K562 (cell line): ENCODE measurements at regions not wholly inside any gene's neighbourhood (a gene's known extent, or its start where the extent isn't known, plus 50 kb on each side); places are given as distances from the start of the nearest gene placed in this dataset.

Source experiments
- ATAC-seq: fragments of 200-7000 bp; cut with Tn5 transposase; 3 replicates; pipeline ENCODE4 v1.9.1; 2020; ENCODE audit warnings: moderate library complexity
- BruUV-seq: library from RNA; stranded (reverse); fragments of 400-500 nt; replicated peaks from 2 replicates; lab custom pipeline; 2021; lab: Mats Ljungman, UMichigan
- CTCF ChIA-PET: fragments of 300-600 bp; formaldehyde crosslinking; extraction: SDS; loops from one replicate; lab custom pipeline; 2021; ENCODE audit warnings: low intra/inter-chr PET ratio; lab: Yijun Ruan, JAX
- POLR2A ChIA-PET: fragments of 300-600, 350-650 bp; sonication (Branson Sonifier 250); formaldehyde crosslinking; extraction: SDS; loops from one replicate; lab custom pipeline; 2021; ENCODE audit warnings: antibody characterized with exemption, inconsistent platforms; lab: Yijun Ruan, JAX
- DNase-seq, 4 experiments: peaks; one replicate each; pipeline versions ENCODE4 v3.0.0 to v3.0.0-alpha.2; 2011 to 2018; ENCODE audit warnings: low spot score in 3 of 4, mixed read lengths in 3 of 4; ENCODE audit errors: extremely low read depth in 1 of 4
- FAIRE-seq: peaks from 2 replicates; lab custom pipeline; 2011; peaks lifted over from hg19 to GRCh38; lab: Jason Lieb, UNC
- H2AFZ ChIP-seq: 2 replicates; pipeline ENCODE4 v1.6.0; 2011; ENCODE audit warnings: low read depth, low read length, control low read depth, inconsistent platforms
- H3K27ac ChIP-seq: fragments of 200-600 bp; 3 replicates; pipeline ENCODE4 v1.8.0; 2011; ENCODE audit warnings: low read depth, mild to moderate bottlenecking, control low read depth, inconsistent platforms, low read length, moderate library complexity, mixed read lengths; ENCODE audit errors: extremely low read depth
- H3K27me3 ChIP-seq, 2 experiments: fragments of 300-600 bp in 1 of 2; 2 replicates in 1 of 2; 3 replicates in 1 of 2; pipeline versions ENCODE4 v1.6.0 to v1.8.0; 2011; ENCODE audit warnings: inconsistent platforms in 2 of 2, low read length in 2 of 2, mild to moderate bottlenecking in 1 of 2, mixed read lengths in 1 of 2, moderate library complexity in 1 of 2; ENCODE audit not compliant: control insufficient read depth in 2 of 2, insufficient read depth in 2 of 2
- H3K36me3 ChIP-seq: fragments of 300-600 bp; 3 replicates; pipeline ENCODE4 v1.8.0; 2011; ENCODE audit warnings: mild to moderate bottlenecking, low read length, inconsistent platforms; ENCODE audit not compliant: control insufficient read depth, insufficient read depth
- H3K4me1 ChIP-seq, 2 experiments: fragments of 200-600 bp in 1 of 2; replicated peaks in 1 of 2; 2 replicates in 1 of 2; 3 replicates in 1 of 2; pipeline versions ENCODE4 v1.5.1 to v1.8.0; 2011; ENCODE audit warnings: inconsistent platforms in 2 of 2, low read length in 2 of 2, mild to moderate bottlenecking in 1 of 2, mixed read lengths in 1 of 2, moderate library complexity in 1 of 2; ENCODE audit not compliant: control insufficient read depth in 2 of 2, insufficient read depth in 2 of 2
- H3K4me2 ChIP-seq: 2 replicates; pipeline ENCODE4 v1.6.1; 2011; ENCODE audit warnings: low read length, control low read depth, inconsistent platforms, mixed read lengths; ENCODE audit not compliant: insufficient read depth
- H3K4me3 ChIP-seq: fragments of 200-600 bp; sonication (generic), shearing (Covaris generic); 2 replicates; pipeline ENCODE4 v1.5.1; 2016; ENCODE audit warnings: control low read depth, inconsistent platforms
- H3K79me2 ChIP-seq: fragments of 200-600 bp; 3 replicates; pipeline ENCODE4 v1.8.0; 2011; ENCODE audit warnings: low read length, inconsistent platforms; ENCODE audit not compliant: control insufficient read depth, insufficient read depth
- H3K9ac ChIP-seq, 2 experiments: 2 replicates each; pipeline versions ENCODE4 v1.6.0 to v1.6.1; 2011; ENCODE audit warnings: low read depth in 2 of 2, low read length in 2 of 2, control low read depth in 1 of 2, inconsistent platforms in 1 of 2, mild to moderate bottlenecking in 1 of 2, mixed read lengths in 1 of 2; ENCODE audit not compliant: insufficient read depth in 1 of 2
- H3K9me1 ChIP-seq: one replicate; pipeline ENCODE4 v1.6.0; 2011; ENCODE audit warnings: inconsistent platforms, mild to moderate bottlenecking, low read length, moderate library complexity; ENCODE audit not compliant: control insufficient read depth, insufficient read depth
- H3K9me3 ChIP-seq: replicated peaks from 2 replicates; pipeline ENCODE4 v1.5.1; 2011; ENCODE audit warnings: low read depth, low read length, inconsistent platforms; ENCODE audit not compliant: control insufficient read depth, insufficient read depth
- H4K20me1 ChIP-seq: replicated peaks from 2 replicates; pipeline ENCODE4 v1.6.1; 2011; ENCODE audit warnings: low read length, inconsistent platforms, mixed read lengths; ENCODE audit not compliant: control insufficient read depth, insufficient read depth
- ARHGAP35 ChIP-seq: fragments of 450-650 bp; IDR thresholded peaks from 2 replicates; pipeline ENCODE4 v1.6.1; 2018; ENCODE audit not compliant: partially characterized antibody
- BDP1 ChIP-seq: IDR thresholded peaks from 3 replicates; pipeline ENCODE4 v1.6.1; 2011; ENCODE audit not compliant: insufficient read length, insufficient read depth
- CEBPB ChIP-seq: fragments of 450-650 bp; IDR thresholded peaks from 2 replicates; pipeline ENCODE4 v1.6.1; 2016; ENCODE audit warnings: missing genetic modification characterization, missing compliant biosample characterization
- EWSR1 ChIP-seq: fragments of 450-650 bp; IDR thresholded peaks from 2 replicates; pipeline ENCODE4 v1.6.1; 2018; ENCODE audit warnings: borderline replicate concordance, mild to moderate bottlenecking, low read depth, moderate library complexity; ENCODE audit not compliant: partially characterized antibody
- GATAD2B ChIP-seq: fragments of 450-650 bp; IDR thresholded peaks from 2 replicates; pipeline ENCODE4 v1.6.1; 2017; ENCODE audit warnings: mild to moderate bottlenecking, borderline replicate concordance
- HNRNPK ChIP-seq: fragments of 200-400 bp; formaldehyde crosslinking; IDR thresholded peaks from one replicate; pipeline ENCODE4 v1.6.1; 2018; ENCODE audit warnings: mild to moderate bottlenecking, low read depth, low read length; ENCODE audit not compliant: poor library complexity, severe bottlenecking
- JUNB ChIP-seq: fragments of 450-650 bp; formaldehyde crosslinking; conservative IDR thresholded peaks from 2 replicates; pipeline ENCODE4 v1.4.0; 2020; ENCODE audit warnings: mild to moderate bottlenecking
- KLF1 ChIP-seq: fragments of 450-650 bp; IDR thresholded peaks from 2 replicates; pipeline ENCODE4 v1.6.1; 2016; ENCODE audit warnings: missing genetic modification characterization, missing compliant biosample characterization
- NELFE ChIP-seq: IDR thresholded peaks from 2 replicates; pipeline ENCODE4 v1.6.1; 2011; ENCODE audit warnings: mild to moderate bottlenecking; ENCODE audit not compliant: insufficient read depth, insufficient read length
- NRF1 ChIP-seq, 2 experiments: fragments of 450-650 bp; IDR thresholded peaks in 1 of 2; conservative IDR thresholded peaks in 1 of 2; 2 replicates each; pipeline ENCODE4 v1.6.1; 2014; ENCODE audit warnings: mild to moderate bottlenecking in 2 of 2
- PHF8 ChIP-seq: fragments of 200-600 bp; sonication (generic); IDR thresholded peaks from 2 replicates; pipeline ENCODE4 v1.6.1; 2012; ENCODE audit warnings: mixed run types, mild to moderate bottlenecking, inconsistent platforms, low read length, moderate library complexity, borderline replicate concordance
- TAF1 ChIP-seq: IDR thresholded peaks from 2 replicates; pipeline ENCODE4 v1.6.1; 2011; ENCODE audit warnings: mild to moderate bottlenecking, low read length, moderate library complexity; ENCODE audit not compliant: insufficient read depth, control insufficient read depth, severe bottlenecking; ENCODE audit errors: extremely low read depth
- ZC3H11A ChIP-seq: IDR thresholded peaks from 2 replicates; pipeline ENCODE4 v1.6.1; 2012; ENCODE audit warnings: low read depth, low read length, improper control_type of control experiment
- ZNF778 ChIP-seq: fragments of 450-650 bp; formaldehyde crosslinking; IDR thresholded peaks from 2 replicates; pipeline ENCODE4 v1.4.0; 2020; ENCODE audit warnings: mild to moderate bottlenecking, moderate library complexity
- WGBS: fragments of 100-300 bp; shearing (Covaris generic); methylation state at CpG from one replicate; pipeline ENCODE4 v1.1.6; 2016; ENCODE audit warnings: low coverage, mixed read lengths; ENCODE audit not compliant: insufficient coverage; ENCODE audit errors: missing lambda C conversion rate; 5-methylcytosine and 5-hydroxymethylcytosine counted together
- in situ Hi-C: fragments of 300-500 bp; cut with MboI; formaldehyde crosslinking; loops from 4 replicates; pipeline ENCODE4 v1.15.0; 2018; ENCODE audit warnings: inconsistent platforms, mixed read lengths
- intact Hi-C: fragments of 100-400 bp; cut with micrococcal nuclease; formaldehyde crosslinking; loops from 2 replicates; pipeline ENCODE4 v1.14.2; 2022

GRCh38 chr10:63915240-63915639 lies 394.0 kb downstream of the REEP3 start:
- H3K4me2 ChIP-seq, result no peak overlapping the region
- H3K9ac ChIP-seq, result no peak overlapping the region
- H3K79me2 ChIP-seq, result no peaks in the 10 kb centered on the region
- no peaks in the 10 kb centered on the region for H4K20me1 ChIP-seq
- no peak for TF ChIP-seq GATAD2B
- no peak for TF ChIP-seq JUNB (CRISPR knock-in tag)
- TF ChIP-seq KLF1 (tag), result no peak
- TF ChIP-seq NRF1 (conservative IDR thresholded peaks at IDR 0.05 in 1 of 2, IDR thresholded peaks at IDR 0.05 in 1 of 2), result no peak
- no peak for TF ChIP-seq ZNF778 (CRISPR knock-in tag)
- no peak for TF ChIP-seq HNRNPK
- TF ChIP-seq PHF8, result no peak
- no peak for TF ChIP-seq TAF1
- no peak for TF ChIP-seq CEBPB
- no peak for TF ChIP-seq ZC3H11A
- TF ChIP-seq ARHGAP35, result no peak
- no peak for TF ChIP-seq NELFE
- TF ChIP-seq BDP1, result no peak
- no peak for TF ChIP-seq EWSR1
- no peak for ATAC-seq
- in situ Hi-C loops, result no loop called here
- H3K9me3 ChIP-seq, result no peaks in the 10 kb centered on the region
- ChIA-PET CTCF (no interaction called here), POLR2A (no interaction called here)
- H3K4me1 ChIP-seq, result no peaks in the 10 kb centered on the region
- H3K27me3 ChIP-seq, result no peaks in the 10 kb centered on the region
- no peak for FAIRE-seq
- DNase-seq, result no peak
- 0% methylated on average over 2 of the region's 2 CpGs for WGBS
- no peak overlapping the region for H3K4me3 ChIP-seq
- no peaks in the 10 kb centered on the region for H3K36me3 ChIP-seq
- intact Hi-C loops, result no loop called here
- H2AFZ ChIP-seq, result no peak overlapping the region
- H3K9me1 ChIP-seq, result no peaks in the 10 kb centered on the region
- no peak overlapping the region for H3K27ac ChIP-seq
- BruUV-seq, result no TSS peak
